Esophagus squamous epithelium (tissue), 5 donors: ENCODE measurements at regions not wholly inside any gene's neighbourhood (a gene's known extent, or its start where the extent isn't known, plus 50 kb on each side); places are given as distances from the start of the nearest gene placed in this dataset.

Experiments used
- DNase-seq: peaks from one replicate; lab custom pipeline; 2025; lab: John Stamatoyannopoulos, UW
- H3K27ac ChIP-seq, 4 donors: fragments of 200-600 bp; sonication (generic); one replicate each; pipeline ENCODE4 v1.5.1; 2016 to 2019; ENCODE audit warnings: mild to moderate bottlenecking in 1 of 4
- H3K27me3 ChIP-seq, 4 donors: fragments of 200-600 bp; sonication (generic); 1 replicate in 3 of 4; 2 replicates in 1 of 4; pipeline versions ENCODE4 v1.5.1 to v1.6.0; 2017 to 2021; ENCODE audit warnings: antibody characterized with exemption in 1 of 4
- H3K36me3 ChIP-seq, 3 donors: fragments of 200-600 bp; sonication (generic); one replicate each; pipeline ENCODE4 v1.5.1; 2016 to 2019
- H3K4me1 ChIP-seq, 3 donors: fragments of 200-600 bp; sonication (generic); one replicate each; pipeline ENCODE4 v1.5.1; 2017 to 2019
- H3K4me3 ChIP-seq, 4 donors: fragments of 200-600 bp; sonication (generic); 1 replicate in 3 of 4; 2 replicates in 1 of 4; pipeline ENCODE4 v1.5.1; 2016 to 2019; ENCODE audit warnings: mild to moderate bottlenecking in 2 of 4, moderate library complexity in 1 of 4
- H3K9me3 ChIP-seq, 3 donors: fragments of 200-600 bp; sonication (generic); one replicate each; pipeline ENCODE4 v1.5.1; 2016 to 2019
- CTCF ChIP-seq, 6 experiments: fragments of 450-650 bp in 4 of 6; fragments of 200-600 bp in 2 of 6; sonication (generic) in 2 of 6; IDR thresholded peaks; one replicate each; pipeline ENCODE4 v1.5.1; 2016 to 2019; ENCODE audit warnings: antibody characterized with exemption in 6 of 6, mild to moderate bottlenecking in 4 of 6, moderate library complexity in 4 of 6
- POLR2A ChIP-seq, 4 donors: fragments of 450-650 bp; IDR thresholded peaks; one replicate each; pipeline ENCODE4 v1.6.1; 2017; ENCODE audit warnings: antibody characterized with exemption in 4 of 4, mild to moderate bottlenecking in 4 of 4, moderate library complexity in 3 of 4
- WGBS, 2 donors: methylation state at CpG; one replicate each; pipeline ENCODE4 v1.1.5; 2018; 5-methylcytosine and 5-hydroxymethylcytosine counted together
- intact Hi-C: fragments of 100-400 bp; cut with DNase I; formaldehyde crosslinking; loops from one replicate; pipeline ENCODE4 v1.15.0; 2022
- donor health status: DM: yes; HTN: yes; CAD: no.

GRCh38 chr7:36034020-36034419 lies 119.0 kb upstream of the EEPD1 start:
- H3K27ac ChIP-seq: no peak overlapping the region
- no peak overlapping the region for H3K4me3 ChIP-seq
- H3K27me3 ChIP-seq: no peaks in the 10 kb centered on the region
- peaks cover 8 to 28% (median 9%) of the 10 kb centered on the region in 3 donors for H3K4me1 ChIP-seq
- TF ChIP-seq POLR2A (IDR thresholded peaks at IDR 0.05): no peak
- no peak for TF ChIP-seq CTCF (IDR thresholded peaks at IDR 0.05)
- WGBS, 2 donors: 46 to 55% methylated on average over 2 of the region's 4 CpGs
- DNase-seq: no peak
- no peaks in the 10 kb centered on the region for H3K9me3 ChIP-seq
- no peaks in the 10 kb centered on the region for H3K36me3 ChIP-seq
- intact Hi-C loops: no loop called here

- H3K4me3 ChIP-seq: no peak overlapping the region
- no peaks in the 10 kb centered on the region for H3K9me3 ChIP-seq
- 79 to 80% methylated on average over 2 to 6 of the region's 7 CpGs for WGBS, 2 donors
- DNase-seq: no peak
- no peak for TF ChIP-seq POLR2A (IDR thresholded peaks at IDR 0.05)
- no peak for TF ChIP-seq CTCF (IDR thresholded peaks at IDR 0.05)
- H3K36me3 ChIP-seq: no peaks in the 10 kb centered on the region
- intact Hi-C loops: no loop called here
- peaks cover 8 to 28% (median 9%) of the 10 kb centered on the region in 3 donors for H3K4me1 ChIP-seq
- H3K27ac ChIP-seq: no peak overlapping the region
- no peaks in the 10 kb centered on the region for H3K27me3 ChIP-seq
Measured at GRCh38 chr7:36035186-36035585, 117.9 kb upstream of the EEPD1 start.

DNA sequence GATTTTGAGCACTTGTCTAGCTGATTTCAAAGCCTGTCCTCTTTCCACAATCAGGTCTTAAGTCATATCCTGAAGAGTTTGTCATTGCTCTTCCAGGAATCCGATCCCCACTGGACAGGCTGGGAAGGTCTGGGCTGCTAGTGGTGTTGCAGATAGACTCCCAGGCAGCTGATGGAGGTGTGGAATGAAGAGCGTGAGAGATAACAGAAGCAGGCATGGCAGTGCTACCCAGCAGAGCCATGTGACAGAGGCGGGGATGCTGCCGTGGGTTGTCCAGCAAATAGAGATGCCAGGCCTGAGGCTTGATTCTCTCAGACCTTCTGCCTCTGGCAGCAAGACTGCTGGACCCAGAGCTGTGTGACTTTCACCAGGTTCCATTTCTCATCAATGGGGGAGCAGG lies 116.5 kb upstream of the EEPD1 start:
- WGBS, 2 donors: 20% methylated on average over 1 of the region's 4 CpGs; no CpG with 5 or more reads in 1 of the 2 donors
- H3K27me3 ChIP-seq: no peaks in the 10 kb centered on the region

DNA sequence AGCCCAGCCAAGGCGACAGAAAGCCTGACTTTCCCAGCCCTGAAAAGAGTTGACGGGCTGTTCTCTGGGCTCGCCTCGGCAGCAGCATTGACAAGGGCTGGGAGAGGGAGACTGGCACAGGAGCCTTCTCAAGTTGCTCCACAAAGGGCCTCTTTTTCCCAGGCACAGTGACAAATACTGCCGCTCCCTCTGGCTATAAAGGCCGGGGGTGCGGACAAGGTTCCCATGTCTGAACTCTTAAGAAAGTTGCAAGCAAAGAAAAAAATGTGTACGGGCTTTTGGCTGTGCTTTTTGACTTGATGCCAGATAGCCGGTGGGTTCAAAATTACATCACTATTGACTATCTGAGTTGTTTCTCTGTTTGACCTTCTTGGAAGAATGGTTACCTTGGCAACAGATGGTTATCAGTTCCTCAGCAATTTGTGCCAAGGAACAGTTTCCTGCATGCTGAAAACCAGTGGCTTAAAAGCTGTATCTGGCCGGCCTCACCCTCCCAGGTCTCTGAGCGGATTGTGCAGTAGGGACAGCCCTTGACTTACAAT lies 115.9 kb upstream of the EEPD1 start:
- intact Hi-C loops: no loop called here
- 17 to 19% methylated on average over 7 of the region's 11 CpGs for WGBS, 2 donors
- Histone ChIP-seq H3K9me3 (no peaks in the 10 kb centered on the region), H3K27ac (peak overlapping the region; percentile 21 to 73 (median 53)), H3K36me3 (no peaks in the 10 kb centered on the region), H3K4me3 (no peak overlapping the region), H3K4me1 (peaks cover 8 to 26% (median 9%) of the 10 kb centered on the region in 3 donors), H3K27me3 (no peaks in the 10 kb centered on the region)
- no peak for DNase-seq
- no peak for TF ChIP-seq POLR2A (IDR thresholded peaks at IDR 0.05)
- no peak for TF ChIP-seq CTCF (IDR thresholded peaks at IDR 0.05)

More for the DNA sequence above, 116.5 kb upstream of the EEPD1 start:
- intact Hi-C loops: no loop called here
- Histone ChIP-seq H3K36me3 (no peaks in the 10 kb centered on the region), H3K4me3 (no peak overlapping the region), H3K4me1 (peaks cover 8 to 28% (median 9%) of the 10 kb centered on the region in 3 donors), H3K9me3 (no peaks in the 10 kb centered on the region), H3K27ac (peak overlapping the region; percentile 21 to 73 (median 53))
- TF ChIP-seq POLR2A (IDR thresholded peaks at IDR 0.05) (no peak), CTCF (IDR thresholded peaks at IDR 0.05) (no peak)
- no peak for DNase-seq

GRCh38 chr7:36038063-36038721 lies 114.9 kb upstream of the EEPD1 start:
- TF ChIP-seq POLR2A (IDR thresholded peaks at IDR 0.05): no peak
- TF ChIP-seq CTCF (IDR thresholded peaks at IDR 0.05): no peak
- WGBS, 2 donors: 70 to 74% methylated on average over 6 to 7 of the region's 7 CpGs
- no peak for DNase-seq
- no peaks in the 10 kb centered on the region for H3K9me3 ChIP-seq
- H3K4me1 ChIP-seq: peaks cover 8 to 21% (median 9%) of the 10 kb centered on the region in 3 donors
- no peaks in the 10 kb centered on the region for H3K27me3 ChIP-seq
- peak overlapping the region in 1 of 4 donors; percentile 43 for H3K27ac ChIP-seq
- no peak overlapping the region for H3K4me3 ChIP-seq
- intact Hi-C loops: no loop called here
- no peaks in the 10 kb centered on the region for H3K36me3 ChIP-seq
